Activated CD4-positive, alpha-beta T cell treated with anti-CD3 and anti-CD28 coated beads, Interleukin-2, amount 50 U/mL, for 4 hours (primary cell): ENCODE measurements at regions not wholly inside any gene's neighbourhood (a gene's known extent, or its start where the extent isn't known, plus 50 kb on each side); places are given as distances from the start of the nearest gene placed in this dataset.
A peak's percentile ranks its signal among the peaks of the same experiment; 100 is the strongest.
"Not testable (repeated sequence)": the region's sequence is repeated elsewhere in the genome, so short reads cannot be mapped to it uniquely, and the experiment has no call there.

ENCODE experiments used
- DNase-seq, 2 experiments: peaks; one replicate each; pipeline ENCODE4 v3.0.0-alpha.2; 2020

GRCh38 chr14:106605548-106606448, 1079.4 kb downstream of the TMEM121 start:
- DNase-seq, result peak; percentile 78

- DNase-seq, result no peak
Measured at GRCh38 chr14:106606936-106607335, 1080.6 kb downstream of the TMEM121 start.

- DNase-seq, result no peak
Measured at GRCh38 chr14:106610691-106611090, 1084.3 kb downstream of the TMEM121 start.

GRCh38 chr14:106613256-106613655, 1086.9 kb downstream of the TMEM121 start:
- DNase-seq, result no peak

- peak; percentile 66 to 72 for DNase-seq
Measured at GRCh38 chr14:106618471-106618951, 1092.1 kb downstream of the TMEM121 start.

GRCh38 chr14:106619606-106620005, 1093.2 kb downstream of the TMEM121 start:
- DNase-seq, result no peak

GRCh38 chr14:106620368-106620767, 1094.0 kb downstream of the TMEM121 start:
- DNase-seq, result no peak

GRCh38 chr14:106622200-106622745, 1095.9 kb downstream of the TMEM121 start:
- no peak for DNase-seq

GRCh38 chr14:106625186-106625585, 1098.8 kb downstream of the TMEM121 start:
- no peak for DNase-seq

GRCh38 chr14:106626469-106626868, 1100.1 kb downstream of the TMEM121 start:
- DNase-seq, result not testable (repeated sequence)

- peak; percentile 46 to 49 for DNase-seq
Measured at GRCh38 chr14:106626942-106627588, 1100.7 kb downstream of the TMEM121 start.

GRCh38 chr14:106631879-106632278, 1105.5 kb downstream of the TMEM121 start:
- DNase-seq, result no peak

- no peak for DNase-seq
Measured at GRCh38 chr14:106633721-106634120, 1107.3 kb downstream of the TMEM121 start.

GRCh38 chr14:106635569-106635968, 1109.2 kb downstream of the TMEM121 start:
- no peak for DNase-seq

- not testable (repeated sequence) for DNase-seq
Measured at GRCh38 chr14:106638786-106639452, 1112.5 kb downstream of the TMEM121 start.

- DNase-seq, result no peak
Measured at GRCh38 chr14:106642090-106642489, 1115.7 kb downstream of the TMEM121 start.

GRCh38 chr14:106642971-106643370, 1116.6 kb downstream of the TMEM121 start:
- DNase-seq, result not testable (repeated sequence)

- not testable (repeated sequence) for DNase-seq
Measured at GRCh38 chr14:106648874-106649273, 1122.5 kb downstream of the TMEM121 start.

- DNase-seq, result no peak
Measured at GRCh38 chr14:106651016-106651415, 1124.6 kb downstream of the TMEM121 start.

GRCh38 chr14:106652494-106652893, 1126.1 kb downstream of the TMEM121 start:
- no peak for DNase-seq

- peak; percentile 44 to 57 for DNase-seq
Measured at GRCh38 chr14:106657460-106657859, 1131.1 kb downstream of the TMEM121 start.

- not testable (repeated sequence) for DNase-seq
Measured at GRCh38 chr14:106658066-106658860, 1131.9 kb downstream of the TMEM121 start.
